Astrocyte of the hippocampus (primary cell): ENCODE measurements at regions not wholly inside any gene's neighbourhood (a gene's known extent, or its start where the extent isn't known, plus 50 kb on each side); places are given as distances from the start of the nearest gene placed in this dataset.
"Not testable (repeated sequence)": the region's sequence is repeated elsewhere in the genome, so short reads cannot be mapped to it uniquely, and the experiment has no call there.

ENCODE experiments used
- DNase-seq: peaks from one replicate; pipeline ENCODE4 v3.0.0; 2011; ENCODE audit warnings: low read depth, low spot score

GRCh38 chr2:228793116-228793515 is 478.0 kb downstream of the PID1 start:
- no peak for DNase-seq

- DNase-seq = no peak
Measured at GRCh38 chr2:228786901-228787300, 484.2 kb downstream of the PID1 start.

- DNase-seq = no peak
Measured at GRCh38 chr2:228782281-228782680, 488.8 kb downstream of the PID1 start.

- DNase-seq = peak; percentile 36
Measured at GRCh38 chr2:228777855-228778355, 493.2 kb downstream of the PID1 start.

- no peak for DNase-seq
Measured at GRCh38 chr2:228774548-228774947, 496.5 kb downstream of the PID1 start.

- no peak for DNase-seq
Measured at GRCh38 chr2:228771774-228772173, 499.3 kb downstream of the PID1 start.

- no peak for DNase-seq
Measured at GRCh38 chr2:228771315-228771714, 499.8 kb downstream of the PID1 start.

- peak; percentile 68 for DNase-seq
Measured at GRCh38 chr2:228768818-228769217, 502.3 kb downstream of the PID1 start.

- peak; percentile 16 for DNase-seq
Measured at GRCh38 chr2:228768141-228768540, 502.9 kb downstream of the PID1 start.

- DNase-seq = peak; percentile 57
Measured at GRCh38 chr2:228767196-228767595, 503.9 kb downstream of the PID1 start.

GRCh38 chr2:228763379-228763981 is 507.6 kb downstream of the PID1 start:
- DNase-seq = no peak

GRCh38 chr2:228762565-228762964 is 508.5 kb downstream of the PID1 start:
- no peak for DNase-seq

GRCh38 chr2:228755661-228756060 is 515.4 kb downstream of the PID1 start:
- not testable (repeated sequence) for DNase-seq

- DNase-seq = no peak
Measured at GRCh38 chr2:228747483-228747882, 523.6 kb downstream of the PID1 start.

GRCh38 chr2:228738671-228739380 is 532.3 kb downstream of the PID1 start:
- DNase-seq = no peak

GRCh38 chr2:228735697-228736096 is 535.4 kb downstream of the PID1 start:
- no peak for DNase-seq

- peak; percentile 93 for DNase-seq
Measured at GRCh38 chr2:228731517-228731916, 539.6 kb downstream of the PID1 start.

GRCh38 chr2:228728961-228729360 is 542.1 kb downstream of the PID1 start:
- peak; percentile 35 for DNase-seq

- DNase-seq = no peak
Measured at GRCh38 chr2:228725031-228725430, 543.5 kb upstream of the SPHKAP start.

GRCh38 chr2:228723599-228723998 is 542.1 kb upstream of the SPHKAP start:
- DNase-seq = no peak

GRCh38 chr2:228722311-228722710 is 540.8 kb upstream of the SPHKAP start:
- no peak for DNase-seq

- DNase-seq = no peak
Measured at GRCh38 chr2:228720895-228721294, 539.4 kb upstream of the SPHKAP start.

GRCh38 chr2:228709788-228710371 is 528.4 kb upstream of the SPHKAP start:
- no peak for DNase-seq
